Left renal cortex interstitium (tissue), 4 donors: ENCODE measurements at regions not wholly inside any gene's neighbourhood (a gene's known extent, or its start where the extent isn't known, plus 50 kb on each side); places are given as distances from the start of the nearest gene placed in this dataset.
A peak's percentile ranks its signal among the peaks of the same experiment; 100 is the strongest.
"Not testable (repeated sequence)": the region's sequence is repeated elsewhere in the genome, so short reads cannot be mapped to it uniquely, and the experiment has no call there.

Experiments used
- DNase-seq, 4 donors: peaks; one replicate each; pipeline ENCODE4 v3.0.0-alpha.2; 2013; ENCODE audit warnings: low read depth in 4 of 4, low spot score in 2 of 4, missing footprints in 1 of 4

DNA sequence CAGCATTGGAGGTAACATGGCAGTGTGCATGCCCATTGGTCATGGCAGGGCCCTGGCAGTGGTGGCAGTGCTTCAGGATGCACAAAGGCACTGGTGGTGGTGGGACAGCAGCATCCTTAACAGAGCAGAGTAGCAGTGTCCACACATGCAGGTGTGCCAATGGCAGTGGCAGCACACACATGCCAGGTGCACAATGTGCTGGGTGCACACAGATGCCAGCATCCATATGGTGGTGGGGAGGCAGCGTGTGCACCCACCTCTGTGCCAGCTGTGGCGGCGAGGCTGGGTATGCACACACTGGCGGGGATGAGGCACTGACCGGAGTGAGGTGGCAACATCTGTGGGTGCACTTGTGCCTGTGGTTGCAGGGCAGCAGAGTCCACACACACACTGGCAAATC, 150.6 kb downstream of the SI start:
- no peak for DNase-seq

DNA sequence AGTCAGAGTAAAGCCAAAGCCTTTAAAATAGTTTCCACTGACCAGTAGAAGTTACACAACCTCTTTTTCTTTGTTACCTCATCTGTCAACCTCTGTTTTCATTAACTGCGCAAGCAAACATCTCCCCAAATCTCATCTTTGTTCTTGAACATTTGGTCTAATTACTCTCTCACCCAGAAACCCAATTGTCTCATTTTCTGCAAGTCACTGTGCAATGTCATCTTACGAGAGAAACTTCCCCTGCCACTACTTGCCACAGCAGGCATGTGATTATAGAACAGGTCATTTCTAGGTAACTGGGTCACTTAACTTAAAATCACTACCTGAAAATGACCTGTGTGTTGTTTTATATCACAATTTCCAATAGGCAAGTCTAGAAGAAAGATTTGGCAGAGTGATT, 159.4 kb downstream of the SI start:
- DNase-seq, result no peak

DNA sequence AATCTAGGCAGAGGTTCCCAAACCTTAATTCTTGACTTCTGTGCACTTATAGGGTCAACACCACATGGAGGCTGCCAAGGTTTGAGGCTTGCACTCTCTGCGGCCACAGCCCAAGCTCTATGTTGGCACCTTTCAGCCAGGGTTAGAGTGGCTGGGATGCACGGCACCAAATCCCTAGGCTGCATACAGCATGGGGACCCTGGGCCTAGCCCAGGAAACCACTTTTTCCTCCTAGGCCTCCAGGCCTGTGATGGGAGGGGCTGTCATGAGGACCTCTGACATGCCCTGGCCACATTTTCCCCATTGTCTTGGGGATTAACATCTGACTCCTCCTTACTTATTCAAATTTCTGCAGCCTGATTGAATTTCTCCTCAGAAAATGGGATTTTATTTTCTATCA, 165.4 kb downstream of the SI start:
- no peak for DNase-seq

DNA sequence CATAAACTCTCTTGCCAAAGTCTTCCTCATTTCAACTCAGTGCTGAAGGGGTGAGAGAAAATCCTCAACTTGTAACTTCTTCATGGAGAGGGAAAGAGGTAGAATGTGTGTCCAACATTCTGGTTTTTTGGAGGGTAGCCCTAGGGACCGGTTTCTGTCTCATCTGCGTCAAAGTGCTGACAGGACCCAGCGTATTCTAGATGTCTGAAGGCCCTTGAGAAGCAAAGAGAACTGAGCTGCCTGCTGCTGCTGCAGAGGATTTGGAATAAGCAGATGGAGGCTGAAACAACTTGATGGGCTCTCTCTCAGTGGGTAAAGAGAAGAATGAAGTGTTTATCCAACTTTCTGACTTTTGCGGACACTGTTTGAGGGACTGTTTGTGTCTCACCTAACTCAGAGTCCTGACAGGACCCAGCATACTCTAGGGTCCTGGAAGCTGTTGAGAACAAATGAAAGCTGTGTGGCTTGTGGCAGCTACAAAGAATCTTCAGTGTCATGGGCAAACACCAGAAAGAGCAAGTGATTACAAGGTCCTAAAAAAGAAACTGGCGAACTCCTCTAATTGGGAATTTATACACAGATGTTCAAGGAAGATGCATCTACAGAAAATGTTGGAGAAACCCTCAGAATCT, 174.4 kb downstream of the SI start:
- no peak for DNase-seq

DNA sequence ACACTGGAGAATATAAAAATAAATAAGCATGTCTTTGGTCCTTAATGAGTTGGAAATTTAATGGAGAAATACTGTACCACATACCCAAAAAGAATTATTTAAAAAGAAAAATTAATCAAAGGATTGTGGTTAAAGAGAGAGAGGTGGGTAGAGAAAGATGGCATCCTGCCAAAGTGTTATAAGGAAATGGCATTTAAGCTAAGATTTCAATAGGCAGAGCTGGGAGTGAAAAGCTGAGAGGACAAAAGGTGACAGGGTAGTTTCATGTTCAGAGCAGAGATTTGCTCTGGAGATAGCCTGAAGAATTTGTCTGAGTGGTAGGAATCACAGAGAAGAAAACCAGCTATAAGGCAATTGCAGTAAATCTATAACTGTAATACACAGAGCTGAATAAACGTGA, 181.0 kb downstream of the SI start:
- peak in 1 of 4 donors; percentile 0 for DNase-seq

DNA sequence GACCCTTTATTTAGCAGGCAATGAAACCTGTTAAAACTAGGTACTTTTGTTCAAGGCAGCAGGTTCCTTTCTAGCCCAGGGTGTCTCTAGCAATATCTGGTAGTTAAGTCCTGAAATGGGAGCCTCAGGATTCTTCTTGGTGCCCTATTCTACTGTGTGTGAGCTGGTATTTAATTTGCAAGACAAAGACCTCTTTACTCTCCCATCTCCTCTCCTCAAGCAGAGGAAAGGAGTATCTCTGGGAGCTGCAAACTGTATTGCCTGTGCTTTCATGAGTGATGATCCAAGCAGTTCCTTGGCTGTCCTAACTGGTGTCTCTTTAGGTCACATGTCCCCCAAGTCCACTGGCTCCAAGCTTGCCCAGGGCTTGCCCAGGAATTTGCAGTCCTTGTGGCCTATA, 188.2 kb downstream of the SI start:
- DNase-seq, result no peak

DNA sequence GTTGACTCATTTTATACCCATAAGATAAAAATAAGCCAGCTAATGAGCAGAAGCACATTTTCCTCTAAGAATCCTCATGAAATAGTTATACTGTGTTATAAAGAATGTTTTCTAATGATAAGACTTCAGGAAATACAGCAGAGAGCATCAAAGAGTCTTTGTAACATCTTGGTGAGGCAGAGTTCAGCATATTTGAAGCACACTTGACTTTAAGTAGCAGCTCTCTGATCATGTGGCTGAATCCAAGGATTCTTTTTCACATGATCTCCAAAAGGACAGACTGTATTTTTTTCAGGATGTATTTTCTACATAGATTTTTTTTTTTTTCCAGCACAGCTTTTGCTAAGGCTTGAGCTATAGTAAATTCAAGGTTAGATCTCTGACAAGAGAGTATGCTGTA, 195.1 kb downstream of the SI start:
- DNase-seq, result no peak

DNA sequence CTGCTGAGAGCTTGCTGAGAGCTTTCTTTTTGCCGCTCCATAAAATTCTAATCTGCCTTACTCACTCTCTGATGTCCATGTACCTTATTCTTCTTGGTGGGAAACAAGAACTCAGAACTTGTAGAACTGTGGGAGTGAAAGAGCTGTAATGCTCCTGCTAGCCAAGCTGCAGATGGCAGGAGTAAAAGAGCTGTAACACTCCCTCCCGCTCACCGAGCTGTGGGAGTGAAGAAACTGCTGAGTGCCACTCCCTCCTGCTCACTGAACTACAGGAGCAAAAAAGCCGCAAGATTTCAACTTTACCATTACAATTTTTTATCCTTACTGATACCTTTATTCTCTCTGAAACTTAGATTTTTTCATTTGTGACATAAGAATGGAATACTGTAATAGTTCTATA, 199.1 kb downstream of the SI start:
- DNase-seq, result peak in 1 of 4 donors; percentile 12

DNA sequence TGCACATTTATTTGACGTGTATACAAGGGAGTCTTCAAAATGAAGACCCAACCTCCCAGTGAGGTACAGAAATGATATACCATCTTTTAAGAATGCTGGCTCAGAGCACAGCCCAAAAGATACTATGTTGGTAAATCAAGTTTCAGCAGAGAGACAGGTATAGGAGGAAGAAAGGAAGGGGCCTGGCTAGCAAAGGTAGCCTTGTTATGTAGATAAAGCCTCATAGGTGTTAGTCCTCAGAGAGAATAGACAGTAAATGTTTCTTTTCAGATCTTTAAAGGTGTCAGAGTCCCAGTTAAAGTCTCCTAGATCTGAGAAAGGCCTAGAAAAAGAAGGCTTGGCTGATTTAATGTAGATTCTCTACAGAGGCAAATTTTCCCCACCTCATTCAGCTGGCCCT, 213.8 kb downstream of the SI start:
- DNase-seq, result no peak

DNA sequence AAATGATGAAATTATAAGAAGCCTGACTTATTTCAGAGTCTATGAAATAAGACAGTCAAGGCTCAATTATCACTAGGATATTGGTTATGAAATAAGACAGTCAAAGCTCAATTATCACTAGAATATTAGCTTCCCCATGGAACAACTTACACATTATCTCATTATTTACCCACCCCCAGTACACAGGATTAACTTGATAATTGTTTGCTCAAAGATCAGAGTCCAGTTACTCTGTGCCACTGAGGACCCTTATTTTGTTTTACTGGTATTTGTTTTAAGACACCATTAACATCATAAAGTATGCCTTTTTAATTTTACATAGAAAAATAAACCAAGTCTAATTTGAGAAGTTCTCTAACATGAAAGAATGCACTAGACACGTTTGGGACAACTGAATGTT, 225.4 kb downstream of the SI start:
- DNase-seq, result no peak

DNA sequence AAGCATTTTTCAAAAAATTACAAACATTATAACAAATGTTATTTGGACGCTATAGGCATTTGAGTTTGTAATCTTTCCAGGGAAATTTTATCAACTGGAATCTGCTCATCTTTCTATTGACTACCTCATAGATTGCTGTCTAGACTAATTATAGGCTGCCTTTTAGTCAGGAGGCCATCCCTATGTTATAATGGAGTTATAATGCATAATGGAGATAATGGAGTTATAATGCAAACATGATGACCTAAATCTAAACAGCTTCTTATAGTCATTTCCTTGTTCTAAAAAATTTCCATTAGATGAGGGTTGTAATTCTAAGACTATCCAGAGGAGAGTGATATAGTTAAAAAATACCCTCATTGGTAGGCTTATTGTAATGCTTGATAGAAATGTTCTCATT, 226.4 kb downstream of the SI start:
- no peak for DNase-seq

DNA sequence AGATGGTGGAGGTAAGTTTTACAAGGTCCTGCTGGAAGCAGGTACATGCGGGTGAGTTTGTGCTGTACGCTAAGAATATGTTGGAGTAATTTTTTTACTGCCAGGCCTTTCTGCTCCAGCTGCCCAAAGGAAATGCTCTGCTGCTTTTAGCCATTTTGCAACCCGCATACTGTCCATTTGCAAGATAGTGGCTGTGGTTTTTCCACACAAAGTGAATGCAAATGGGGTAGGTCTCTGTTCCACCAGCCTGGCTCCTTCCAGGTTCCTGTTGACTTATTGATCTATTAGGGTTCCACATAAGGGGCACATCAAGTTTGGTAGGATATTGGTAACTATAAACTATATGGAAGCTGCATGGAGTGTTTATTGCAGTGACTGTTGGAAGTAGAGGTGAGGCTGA, 227.1 kb downstream of the SI start:
- DNase-seq, result no peak

DNA sequence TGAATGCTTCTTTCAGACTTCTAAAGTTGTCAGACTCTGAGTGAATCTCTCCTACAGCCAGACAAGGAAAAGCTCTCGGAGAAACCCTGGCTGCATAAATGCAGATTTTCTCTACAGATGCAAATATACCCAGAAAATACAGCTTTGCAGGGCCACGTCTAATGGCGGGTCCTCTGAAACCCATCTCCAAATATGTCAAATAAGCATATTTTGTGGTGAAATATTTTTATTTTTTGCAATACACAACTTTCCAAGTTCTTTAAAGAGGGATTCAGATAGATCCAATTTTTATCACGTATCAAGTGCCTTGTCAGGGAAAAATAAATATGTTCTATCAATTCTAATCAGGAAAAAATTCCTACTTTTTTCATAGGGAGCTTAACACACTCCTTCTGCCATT, 229.4 kb downstream of the SI start:
- DNase-seq, result no peak

DNA sequence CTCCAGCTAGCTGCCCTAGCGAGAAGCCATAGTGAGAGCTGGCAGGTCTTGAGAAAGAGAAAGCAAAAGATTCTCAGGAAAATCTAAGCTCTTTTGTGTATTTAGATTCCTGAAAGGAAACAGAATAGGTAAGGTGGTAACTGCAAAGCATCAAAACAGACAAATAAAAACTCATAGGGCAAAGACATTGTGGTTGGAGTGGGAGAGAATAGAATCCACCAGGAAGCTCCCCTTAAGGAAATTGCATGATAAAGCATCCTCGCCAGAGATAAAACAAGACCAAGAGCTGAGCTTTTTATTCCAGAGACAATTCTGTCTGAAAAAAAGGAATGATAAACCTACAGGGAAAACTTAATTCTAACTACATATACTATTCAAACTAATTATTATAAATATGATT, 232.6 kb downstream of the SI start:
- no peak for DNase-seq

DNA sequence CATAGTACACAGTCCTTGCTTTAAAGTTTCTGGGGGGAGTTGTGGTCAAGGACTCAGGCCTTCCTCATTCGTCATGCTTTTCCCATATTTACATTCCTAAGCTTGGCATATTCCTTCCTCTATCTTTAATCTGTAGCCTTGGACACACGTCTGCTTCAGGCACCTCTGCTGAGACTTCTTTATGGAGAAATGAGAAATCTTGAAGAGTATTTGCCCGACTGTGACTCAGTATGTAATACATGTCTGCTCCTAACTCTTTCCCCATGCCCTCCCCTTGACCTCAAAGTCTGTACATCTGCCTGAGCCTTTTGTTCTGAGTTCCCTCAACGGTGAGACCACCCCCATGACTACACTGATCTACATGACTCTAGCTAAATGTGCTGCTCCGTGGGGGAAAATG, 246.1 kb downstream of the SI start:
- no peak for DNase-seq

DNA sequence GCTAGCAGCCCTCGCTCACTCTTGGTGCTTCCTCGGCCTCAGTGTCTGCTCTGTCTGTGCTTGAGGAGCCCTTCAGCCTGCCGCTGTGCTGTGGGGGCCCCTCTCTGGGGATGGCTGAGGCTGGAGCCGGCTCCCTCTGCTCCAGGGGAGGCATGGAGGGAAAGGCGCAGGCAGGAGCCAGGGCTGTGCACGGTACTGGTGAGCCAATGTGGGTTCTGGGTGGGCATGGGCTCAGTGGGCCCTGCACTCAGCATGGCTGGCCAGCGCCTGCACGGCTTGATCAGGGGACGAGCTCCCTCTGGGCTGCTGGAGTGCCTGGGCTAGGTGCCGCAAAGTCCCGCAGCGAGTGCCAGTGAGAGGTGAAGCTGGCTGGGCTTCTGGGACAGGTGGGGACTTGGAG, 260.0 kb downstream of the SI start:
- DNase-seq, result no peak

DNA sequence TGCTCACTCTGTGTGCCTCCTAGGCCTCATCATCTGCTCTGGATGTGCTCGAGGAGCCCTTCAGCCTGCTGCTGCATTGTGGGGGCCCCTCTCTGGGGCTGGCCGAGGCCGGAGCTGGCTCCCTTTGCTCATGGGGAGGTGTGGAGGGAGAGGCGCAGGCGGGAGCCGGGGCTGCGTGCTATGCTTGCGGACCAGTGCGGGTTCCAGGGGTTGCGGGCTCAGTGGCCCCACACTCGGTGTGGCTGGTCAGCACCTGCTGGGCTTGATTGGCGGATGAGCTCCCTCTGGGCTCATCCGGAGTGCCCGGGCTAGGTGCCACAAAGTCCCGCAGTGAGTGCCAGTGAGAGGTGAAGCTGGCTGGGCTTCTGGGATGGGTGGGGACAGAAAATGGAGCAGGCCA, 264.2 kb downstream of the SI start:
- DNase-seq, result no peak

DNA sequence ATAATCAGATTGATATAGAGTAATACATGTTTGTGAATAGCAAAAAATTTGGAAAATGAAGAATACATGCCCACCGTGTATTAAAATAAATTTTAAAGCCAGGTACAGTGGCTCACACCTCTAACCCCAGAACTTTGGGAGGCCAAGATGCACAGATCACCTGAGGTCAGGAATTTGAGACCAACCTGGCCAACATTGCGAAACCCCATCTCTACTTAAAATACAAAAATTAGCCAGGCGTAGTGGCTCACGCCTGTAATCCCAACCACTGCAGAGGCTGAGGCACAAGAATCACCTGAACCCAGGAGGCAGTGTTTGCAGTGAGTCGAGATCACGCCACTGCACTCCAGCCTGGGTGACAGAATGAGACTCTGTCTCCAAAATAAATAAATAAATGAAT, 266.3 kb downstream of the SI start:
- DNase-seq, result no peak

DNA sequence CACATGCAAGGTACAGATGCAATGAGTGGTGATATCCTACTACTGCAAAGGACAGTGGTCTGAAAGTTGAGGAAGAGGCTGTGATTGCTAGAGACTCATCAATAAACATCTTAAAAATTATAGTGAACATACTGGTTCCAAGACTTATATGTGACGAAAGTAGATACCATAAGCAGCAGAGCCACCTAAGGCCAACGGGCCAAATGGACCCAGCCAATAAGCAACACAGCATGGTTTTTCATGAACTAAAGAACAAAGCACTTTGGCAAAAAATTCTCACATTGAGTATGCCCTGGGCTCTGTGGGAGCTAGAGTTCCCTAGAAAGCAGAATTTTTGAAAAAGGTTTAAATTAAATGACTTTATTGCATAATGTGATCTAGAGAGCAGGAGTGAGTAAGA, 272.1 kb downstream of the SI start:
- no peak for DNase-seq

DNA sequence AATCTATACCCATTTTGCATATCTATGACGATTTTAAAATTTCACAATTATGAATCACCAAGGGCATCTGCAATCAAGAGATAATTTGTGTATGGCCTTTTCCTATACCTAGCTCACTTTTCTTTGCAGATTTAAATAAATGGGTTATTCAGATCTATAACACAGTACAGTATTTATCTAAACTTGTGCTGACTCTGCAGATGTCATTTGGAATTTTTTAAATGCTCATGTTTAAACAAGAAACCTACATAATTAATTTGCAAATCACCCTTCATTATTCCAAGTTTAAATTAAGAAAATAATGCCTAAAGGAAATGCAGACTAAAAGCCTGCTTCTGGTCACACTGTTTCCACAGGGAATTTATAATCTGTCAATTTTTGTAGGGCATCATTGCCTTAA, 284.2 kb downstream of the SI start:
- DNase-seq, result no peak

DNA sequence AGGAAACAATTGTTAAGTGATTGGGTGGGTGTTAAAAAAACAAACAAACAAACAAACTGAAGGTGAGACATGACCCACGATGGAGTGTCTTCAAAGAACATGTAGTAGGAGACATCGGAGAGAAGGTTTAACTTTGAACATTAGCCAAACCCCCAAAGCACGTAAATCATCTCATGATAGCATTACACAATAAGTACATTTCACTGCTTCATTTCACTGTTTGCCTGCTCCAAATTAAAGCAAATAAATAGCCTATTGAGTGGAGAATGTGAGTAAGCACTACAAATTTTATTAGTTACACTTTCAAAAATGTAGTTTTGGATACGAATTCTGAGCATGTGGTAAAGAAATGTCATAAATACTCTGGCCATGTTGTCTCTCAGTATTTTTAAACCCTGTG, 287.0 kb downstream of the SI start:
- DNase-seq, result no peak

DNA sequence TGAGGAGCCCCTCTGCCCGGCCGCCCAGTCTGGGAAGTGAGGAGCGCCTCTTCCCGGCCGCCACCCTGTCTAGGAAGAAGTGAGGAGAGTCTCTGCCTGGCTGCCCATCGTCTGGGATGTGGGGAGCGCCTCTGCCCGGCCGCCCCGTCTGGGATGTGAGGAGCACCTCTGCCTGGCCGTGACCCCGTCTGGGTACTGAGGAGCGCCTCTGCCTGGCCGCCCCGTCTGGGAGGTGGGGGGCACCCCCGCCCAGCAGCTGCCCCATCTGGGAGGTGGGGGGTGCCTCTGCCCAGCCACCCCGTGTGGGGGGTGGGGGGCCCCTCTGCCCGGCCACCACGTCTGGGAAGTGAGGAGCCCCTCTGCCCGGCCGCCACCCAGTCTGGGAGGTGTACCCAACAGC, 293.9 kb downstream of the SI start:
- not testable (repeated sequence) for DNase-seq

DNA sequence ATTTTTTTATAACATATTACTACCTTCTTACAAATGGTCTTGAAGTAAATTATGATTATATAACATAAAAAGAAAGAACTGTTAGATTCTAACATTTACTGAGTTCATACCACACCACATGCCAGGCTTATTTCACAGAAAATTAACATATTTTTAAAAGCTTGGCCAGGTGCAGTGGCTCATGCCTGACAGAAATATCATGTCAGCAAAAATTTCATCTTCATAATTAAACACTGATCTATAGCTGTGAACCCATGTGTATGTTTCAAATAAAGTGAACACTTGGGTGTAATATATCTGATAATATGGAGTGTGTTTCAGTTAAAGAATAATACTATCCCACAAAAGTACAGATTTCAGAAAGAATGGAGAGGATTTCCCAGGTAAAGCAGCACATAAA, 296.5 kb downstream of the SI start:
- DNase-seq, result no peak

DNA sequence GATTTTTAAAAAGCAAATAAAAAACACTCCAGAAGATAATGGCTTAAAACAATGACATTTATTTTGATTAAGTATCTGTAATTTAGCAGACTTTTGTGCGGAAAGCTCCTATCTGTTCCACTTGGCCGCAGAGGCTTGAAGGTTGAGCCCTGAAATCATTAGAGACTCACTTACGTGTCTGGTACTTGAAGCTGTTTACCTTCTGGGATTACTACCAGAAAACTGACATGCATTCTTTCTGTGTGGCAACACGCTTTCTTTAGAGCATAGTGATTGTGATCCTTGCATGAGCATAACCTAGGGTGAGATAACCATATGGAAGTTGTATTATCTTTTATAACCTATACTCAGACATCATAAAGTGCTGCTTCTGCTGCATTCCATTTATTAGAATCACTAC, 298.5 kb downstream of the SI start:
- no peak for DNase-seq
